HG02571 (cell line): ENCODE measurements at regions not wholly inside any gene's neighbourhood (a gene's known extent, or its start where the extent isn't known, plus 50 kb on each side); places are given as distances from the start of the nearest gene placed in this dataset.

Experiments
- ATAC-seq: cut with Tn5 transposase; IDR thresholded peaks from one replicate; pipeline ENCODE4 v1.9.1; 2021; ENCODE audit warnings: mild to moderate bottlenecking, moderate library complexity; ENCODE audit not compliant: unreplicated experiment

- no peak for ATAC-seq
Observed at GRCh38 chr3:30162579-30162978, 443.8 kb upstream of the TGFBR2 start.

GRCh38 chr3:30166535-30166934 is 439.9 kb upstream of the TGFBR2 start:
- no peak for ATAC-seq

GRCh38 chr3:30167541-30168011 is 438.8 kb upstream of the TGFBR2 start:
- no peak for ATAC-seq

- no peak for ATAC-seq
Observed at GRCh38 chr3:30169487-30169886, 436.9 kb upstream of the TGFBR2 start.

GRCh38 chr3:30170681-30171438 is 435.5 kb upstream of the TGFBR2 start:
- ATAC-seq: no peak

GRCh38 chr3:30174357-30174756 is 432.0 kb upstream of the TGFBR2 start:
- ATAC-seq: no peak

- no peak for ATAC-seq
Observed at GRCh38 chr3:30180310-30181177, 425.9 kb upstream of the TGFBR2 start.

- ATAC-seq: no peak
Observed at GRCh38 chr3:30181178-30181465, 425.3 kb upstream of the TGFBR2 start.

GRCh38 chr3:30181581-30181980 is 424.8 kb upstream of the TGFBR2 start:
- ATAC-seq: no peak

GRCh38 chr3:30183421-30183820 is 423.0 kb upstream of the TGFBR2 start:
- ATAC-seq: no peak

GRCh38 chr3:30184091-30184810 is 422.1 kb upstream of the TGFBR2 start:
- ATAC-seq: no peak

- no peak for ATAC-seq
Observed at GRCh38 chr3:30185872-30186271, 420.5 kb upstream of the TGFBR2 start.

GRCh38 chr3:30186741-30187219 is 419.6 kb upstream of the TGFBR2 start:
- no peak for ATAC-seq

GRCh38 chr3:30187366-30187765 is 419.0 kb upstream of the TGFBR2 start:
- no peak for ATAC-seq

- no peak for ATAC-seq
Observed at GRCh38 chr3:30188713-30189112, 417.7 kb upstream of the TGFBR2 start.

- no peak for ATAC-seq
Observed at GRCh38 chr3:30189900-30190299, 416.5 kb upstream of the TGFBR2 start.

- no peak for ATAC-seq
Observed at GRCh38 chr3:30193625-30194044, 412.8 kb upstream of the TGFBR2 start.

GRCh38 chr3:30195352-30195751 is 411.0 kb upstream of the TGFBR2 start:
- no peak for ATAC-seq

- no peak for ATAC-seq
Observed at GRCh38 chr3:30198162-30198561, 408.2 kb upstream of the TGFBR2 start.

- ATAC-seq: peak; percentile 54
Observed at GRCh38 chr3:30199096-30199759, 407.2 kb upstream of the TGFBR2 start.

GRCh38 chr3:30199855-30200254 is 406.5 kb upstream of the TGFBR2 start:
- no peak for ATAC-seq
